ENCODE measurements at regions not wholly inside any gene's neighbourhood (a gene's known extent, or its start where the extent isn't known, plus 50 kb on each side); places are given as distances from the start of the nearest gene placed in this dataset.

DNA sequence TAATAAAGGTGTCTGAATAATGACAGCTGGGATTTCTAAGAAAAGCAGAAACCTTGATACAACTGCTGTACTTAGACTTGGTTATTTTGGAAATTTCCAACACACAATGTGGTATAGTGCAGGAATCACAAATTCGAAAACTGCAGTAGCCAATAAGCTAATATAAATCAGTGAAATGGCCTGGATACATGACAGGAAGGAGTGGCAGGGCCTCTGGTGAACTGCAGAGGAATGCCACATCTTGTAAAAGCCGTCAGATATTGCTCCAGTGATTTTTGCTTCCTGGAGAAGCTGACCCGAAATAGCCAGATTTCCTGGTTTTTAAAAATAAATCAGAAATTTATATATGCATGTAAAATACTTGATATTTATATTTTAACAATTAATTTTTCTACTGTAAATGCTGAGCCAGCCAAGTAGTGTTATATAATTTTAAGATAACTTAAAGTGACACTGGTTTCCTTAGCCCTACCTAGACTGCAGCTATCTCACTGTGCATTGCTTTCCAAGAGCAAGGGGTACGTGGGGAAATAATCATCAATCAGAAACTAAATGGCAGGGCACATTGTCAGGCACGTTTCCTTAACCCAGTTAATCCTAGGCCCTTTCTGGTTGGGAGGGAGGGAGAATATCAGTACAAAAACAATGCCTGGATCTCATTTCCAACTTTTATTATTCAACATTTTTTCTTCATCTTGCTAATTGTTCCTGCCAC is 182.4 kb downstream of the RASEF start:
- H3K79me2 ChIP-seq (ENCODE audit: insufficient read depth, low read length), result no peaks in the 10 kb centered on the region
- TF ChIP-seq, protein P1, sequence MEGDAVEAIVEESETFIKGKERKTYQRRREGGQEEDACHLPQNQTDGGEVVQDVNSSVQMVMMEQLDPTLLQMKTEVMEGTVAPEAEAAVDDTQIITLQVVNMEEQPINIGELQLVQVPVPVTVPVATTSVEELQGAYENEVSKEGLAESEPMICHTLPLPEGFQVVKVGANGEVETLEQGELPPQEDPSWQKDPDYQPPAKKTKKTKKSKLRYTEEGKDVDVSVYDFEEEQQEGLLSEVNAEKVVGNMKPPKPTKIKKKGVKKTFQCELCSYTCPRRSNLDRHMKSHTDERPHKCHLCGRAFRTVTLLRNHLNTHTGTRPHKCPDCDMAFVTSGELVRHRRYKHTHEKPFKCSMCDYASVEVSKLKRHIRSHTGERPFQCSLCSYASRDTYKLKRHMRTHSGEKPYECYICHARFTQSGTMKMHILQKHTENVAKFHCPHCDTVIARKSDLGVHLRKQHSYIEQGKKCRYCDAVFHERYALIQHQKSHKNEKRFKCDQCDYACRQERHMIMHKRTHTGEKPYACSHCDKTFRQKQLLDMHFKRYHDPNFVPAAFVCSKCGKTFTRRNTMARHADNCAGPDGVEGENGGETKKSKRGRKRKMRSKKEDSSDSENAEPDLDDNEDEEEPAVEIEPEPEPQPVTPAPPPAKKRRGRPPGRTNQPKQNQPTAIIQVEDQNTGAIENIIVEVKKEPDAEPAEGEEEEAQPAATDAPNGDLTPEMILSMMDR (IDR thresholded peaks at IDR 0.05), result no peak
- H3K9me3 Mint-ChIP-seq, result peaks cover 0 to 10% (median 3%) of the 10 kb centered on the region in 7 donors
- H2AFZ ChIP-seq (ENCODE audit: insufficient read depth, low read depth, low read length, poor library complexity, severe bottlenecking), result no peak overlapping the region
- H4K20me1 ChIP-seq (ENCODE audit: insufficient read depth, low read length), result no peaks in the 10 kb centered on the region
- DNase-seq, result no peak
- no peak overlapping the region for H3K27ac Mint-ChIP-seq
- H3K4me1 ChIP-seq (ENCODE audit: control insufficient read depth in 1 of 2, insufficient read depth in 2 of 2, low read length in 2 of 2), result no peaks in the 10 kb centered on the region
- WGBS (ENCODE audit: insufficient coverage), result 93% methylated on average over 2 of the region's 5 CpGs
- H3K9ac ChIP-seq (ENCODE audit: insufficient read depth, low read length, poor library complexity, severe bottlenecking), result no peak overlapping the region
- no peaks in the 10 kb centered on the region for H3K36me3 Mint-ChIP-seq
- H3K4me2 ChIP-seq (replicated peaks; ENCODE audit: extremely low read depth, low read length, poor library complexity, severe bottlenecking), result no peak overlapping the region
- no peaks in the 10 kb centered on the region for H3K9me3 ChIP-seq (replicated peaks in 1 of 2; ENCODE audit: control insufficient read depth in 1 of 2, insufficient read depth in 1 of 2, low read length in 2 of 2)
- H3K4me3 ChIP-seq (replicated peaks in 1 of 3; ENCODE audit: low read depth in 2 of 3, low read length in 3 of 3), result no peak overlapping the region
- H3K36me3 ChIP-seq (replicated peaks in 1 of 2; ENCODE audit: control insufficient read depth in 1 of 2, insufficient read depth in 2 of 2, low read length in 2 of 2), result no peaks in the 10 kb centered on the region
- H3K27me3 Mint-ChIP-seq (ENCODE audit: low read depth in 3 of 3), result no peaks in the 10 kb centered on the region
- H3K4me3 Mint-ChIP-seq, result no peak overlapping the region
- no peak overlapping the region for H3K27ac ChIP-seq (ENCODE audit: low read depth in 1 of 2, low read length in 2 of 2)
- H3K4me1 Mint-ChIP-seq, result no peaks in the 10 kb centered on the region
- H3K27me3 ChIP-seq (ENCODE audit: control insufficient read depth in 2 of 2, insufficient read depth in 2 of 2, low read length in 2 of 2), result no peaks in the 10 kb centered on the region
- intact Hi-C loops (cut with micrococcal nuclease), result no loop called here

GRCh38 chr9:82882138-82882537 is 180.8 kb downstream of the RASEF start:
- TF ChIP-seq, protein P1 (IDR thresholded peaks at IDR 0.05), result no peak

More at GRCh38 chr9:82882138-82882537, 180.8 kb downstream of the RASEF start:
- Histone ChIP-seq H2AFZ (ENCODE audit: insufficient read depth, low read depth, low read length, poor library complexity, severe bottlenecking) (no peak overlapping the region), H3K4me1 (ENCODE audit: control insufficient read depth in 1 of 2, insufficient read depth in 2 of 2, low read length in 2 of 2) (no peaks in the 10 kb centered on the region), H3K36me3 (replicated peaks in 1 of 2; ENCODE audit: control insufficient read depth in 1 of 2, insufficient read depth in 2 of 2, low read length in 2 of 2) (no peaks in the 10 kb centered on the region), H3K9ac (ENCODE audit: insufficient read depth, low read length, poor library complexity, severe bottlenecking) (no peak overlapping the region), H3K4me3 (replicated peaks in 1 of 3; ENCODE audit: low read depth in 2 of 3, low read length in 3 of 3) (no peak overlapping the region), H3K27me3 (ENCODE audit: control insufficient read depth in 2 of 2, insufficient read depth in 2 of 2, low read length in 2 of 2) (no peaks in the 10 kb centered on the region), H3K9me3 (replicated peaks in 1 of 2; ENCODE audit: control insufficient read depth in 1 of 2, insufficient read depth in 1 of 2, low read length in 2 of 2) (no peaks in the 10 kb centered on the region), H3K79me2 (ENCODE audit: insufficient read depth, low read length) (no peaks in the 10 kb centered on the region), H3K27ac (ENCODE audit: low read depth in 1 of 2, low read length in 2 of 2) (no peak overlapping the region), H4K20me1 (ENCODE audit: insufficient read depth, low read length) (no peaks in the 10 kb centered on the region), H3K4me2 (replicated peaks; ENCODE audit: extremely low read depth, low read length, poor library complexity, severe bottlenecking) (no peak overlapping the region)
- Mint-ChIP-seq H3K27me3 (ENCODE audit: low read depth in 3 of 3) (peaks cover 0 to 2% (median 0%) of the 10 kb centered on the region in 3 donors), H3K27ac (no peak overlapping the region), H3K4me3 (no peak overlapping the region), H3K4me1 (no peaks in the 10 kb centered on the region), H3K9me3 (peaks cover 0 to 10% (median 3%) of the 10 kb centered on the region in 7 donors), H3K36me3 (no peaks in the 10 kb centered on the region)
- DNase-seq, result no peak
- 100% methylated on average over 1 of the region's 1 CpG for WGBS (ENCODE audit: insufficient coverage)
- intact Hi-C loops (cut with micrococcal nuclease), result no loop called here

All from CD14-positive monocyte (primary cell).